ENCODE measurements at regions not wholly inside any gene's neighbourhood (a gene's known extent, or its start where the extent isn't known, plus 50 kb on each side); places are given as distances from the start of the nearest gene placed in this dataset.

DNA sequence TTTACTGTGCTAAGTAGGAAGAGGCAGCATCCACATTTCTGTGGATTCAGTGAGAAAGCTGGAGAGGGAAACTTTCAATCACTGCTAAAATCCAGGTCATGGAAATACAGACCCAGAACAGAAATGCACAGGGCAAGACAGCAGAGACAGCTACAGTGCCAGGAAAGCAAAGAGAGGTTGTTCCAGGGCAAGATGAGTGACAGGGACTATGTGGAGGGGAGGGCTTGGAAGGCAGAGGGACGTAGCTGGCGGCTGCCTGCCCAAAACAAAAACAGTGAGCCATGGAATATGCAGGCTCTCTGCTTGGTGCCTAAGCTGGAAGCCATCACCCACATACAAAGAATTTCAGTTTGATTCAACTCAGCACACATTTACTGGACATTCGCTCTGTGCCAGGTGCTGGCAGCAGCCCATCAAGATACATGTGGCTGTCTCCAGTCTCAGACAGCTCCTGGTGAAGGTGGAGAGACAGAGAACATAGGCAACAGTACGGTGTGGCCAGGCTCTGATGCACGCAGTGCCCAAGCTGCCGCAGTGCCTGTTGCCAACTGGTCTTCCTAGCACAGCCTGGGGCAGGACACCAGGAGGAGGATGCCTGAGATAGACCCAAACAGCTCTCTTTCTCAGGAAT lies 88.7 kb downstream of the AIPL1 start:
- H3K4me3 Mint-ChIP-seq: no peak overlapping the region
- TF ChIP-seq, protein P1, sequence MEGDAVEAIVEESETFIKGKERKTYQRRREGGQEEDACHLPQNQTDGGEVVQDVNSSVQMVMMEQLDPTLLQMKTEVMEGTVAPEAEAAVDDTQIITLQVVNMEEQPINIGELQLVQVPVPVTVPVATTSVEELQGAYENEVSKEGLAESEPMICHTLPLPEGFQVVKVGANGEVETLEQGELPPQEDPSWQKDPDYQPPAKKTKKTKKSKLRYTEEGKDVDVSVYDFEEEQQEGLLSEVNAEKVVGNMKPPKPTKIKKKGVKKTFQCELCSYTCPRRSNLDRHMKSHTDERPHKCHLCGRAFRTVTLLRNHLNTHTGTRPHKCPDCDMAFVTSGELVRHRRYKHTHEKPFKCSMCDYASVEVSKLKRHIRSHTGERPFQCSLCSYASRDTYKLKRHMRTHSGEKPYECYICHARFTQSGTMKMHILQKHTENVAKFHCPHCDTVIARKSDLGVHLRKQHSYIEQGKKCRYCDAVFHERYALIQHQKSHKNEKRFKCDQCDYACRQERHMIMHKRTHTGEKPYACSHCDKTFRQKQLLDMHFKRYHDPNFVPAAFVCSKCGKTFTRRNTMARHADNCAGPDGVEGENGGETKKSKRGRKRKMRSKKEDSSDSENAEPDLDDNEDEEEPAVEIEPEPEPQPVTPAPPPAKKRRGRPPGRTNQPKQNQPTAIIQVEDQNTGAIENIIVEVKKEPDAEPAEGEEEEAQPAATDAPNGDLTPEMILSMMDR (IDR thresholded peaks at IDR 0.05): no peak
- no peaks in the 10 kb centered on the region for H3K4me1 Mint-ChIP-seq (ENCODE audit: low read depth)
- Histone ChIP-seq H3K9me3 (ENCODE audit: control insufficient read depth in 1 of 2, insufficient read depth in 1 of 2, low read length in 2 of 2) (no peaks in the 10 kb centered on the region), H3K27ac (ENCODE audit: low read depth in 1 of 2, low read length in 2 of 2) (no peak overlapping the region), H3K4me1 (ENCODE audit: insufficient read depth, low read length) (no peaks in the 10 kb centered on the region), H3K36me3 (ENCODE audit: insufficient read depth, low read length) (no peaks in the 10 kb centered on the region), H3K27me3 (ENCODE audit: control insufficient read depth in 1 of 2, insufficient read depth in 2 of 2, low read length in 2 of 2) (no peaks in the 10 kb centered on the region), H3K4me3 (ENCODE audit: low read length) (no peak overlapping the region)
- no peaks in the 10 kb centered on the region for H3K36me3 Mint-ChIP-seq (ENCODE audit: low read depth)
- no peak overlapping the region for H3K27ac Mint-ChIP-seq
- intact Hi-C loops (cut with DNase I, micrococcal nuclease): no loop called here
- ATAC-seq (ENCODE audit: poor library complexity) (no peak), DNase-seq (no peak)
- POLR2A ChIA-PET: no interaction called here
- no peaks in the 10 kb centered on the region for H3K9me3 Mint-ChIP-seq
- CTCF ChIA-PET: no interaction called here
- H3K27me3 Mint-ChIP-seq: peaks cover 29% of the 10 kb centered on the region

DNA sequence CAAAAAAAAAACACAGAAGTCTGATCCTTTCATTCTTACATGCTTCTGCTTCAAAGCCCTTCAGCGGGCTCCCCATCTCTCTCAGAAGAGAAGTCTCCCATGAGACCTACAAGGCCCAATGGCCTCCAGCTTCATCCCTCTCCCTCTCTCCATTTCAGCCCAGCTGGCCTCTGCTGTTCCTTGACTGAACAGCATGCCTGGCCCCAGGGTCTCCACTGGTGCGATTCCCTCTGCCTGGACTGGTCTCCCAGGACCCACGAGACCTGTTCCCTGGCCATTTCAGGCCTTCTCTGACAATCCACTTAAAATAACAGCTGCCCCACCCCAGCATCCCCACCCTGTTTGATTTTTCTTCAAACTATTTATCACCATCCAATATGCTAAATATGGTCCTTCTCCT lies 91.2 kb downstream of the AIPL1 start:
- CTCF ChIA-PET: no interaction called here
- POLR2A ChIA-PET: no interaction called here

DNA sequence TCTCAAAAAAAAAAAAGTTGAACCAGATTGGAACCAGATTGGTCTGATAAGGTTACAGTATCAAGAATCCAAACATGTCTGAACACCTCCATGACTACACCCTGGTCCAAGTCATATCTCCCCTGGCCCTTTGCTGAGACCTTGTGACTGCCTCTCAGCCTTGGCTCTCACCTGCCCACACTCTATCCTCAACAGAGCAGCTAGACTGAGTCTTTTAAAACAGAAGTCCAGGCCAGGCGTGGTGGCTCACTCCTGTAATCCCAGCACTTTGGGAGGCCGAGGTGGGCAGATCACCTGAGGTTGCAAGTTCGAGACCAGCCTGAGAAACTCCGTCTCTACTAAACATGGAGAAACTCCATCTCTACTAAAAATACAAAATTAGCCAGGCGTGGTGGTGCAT lies 91.7 kb downstream of the AIPL1 start:
- Histone ChIP-seq H3K36me3 (ENCODE audit: insufficient read depth, low read length) (no peaks in the 10 kb centered on the region), H3K4me3 (ENCODE audit: low read length) (no peak overlapping the region), H3K9me3 (ENCODE audit: control insufficient read depth in 1 of 2, insufficient read depth in 1 of 2, low read length in 2 of 2) (no peaks in the 10 kb centered on the region), H3K27ac (ENCODE audit: low read depth in 1 of 2, low read length in 2 of 2) (no peak overlapping the region), H3K4me1 (ENCODE audit: insufficient read depth, low read length) (no peaks in the 10 kb centered on the region), H3K27me3 (ENCODE audit: control insufficient read depth in 1 of 2, insufficient read depth in 2 of 2, low read length in 2 of 2) (peaks cover 0 to 3% of the 10 kb centered on the region in 2 experiments)
- TF ChIP-seq, protein P1 (IDR thresholded peaks at IDR 0.05): no peak
- ChIA-PET CTCF (no interaction called here), POLR2A (no interaction called here)
- H3K27me3 Mint-ChIP-seq: peaks cover 25% of the 10 kb centered on the region
- ATAC-seq (ENCODE audit: poor library complexity): no peak
- no peak overlapping the region for H3K4me3 Mint-ChIP-seq
- DNase-seq: no peak
- no peak overlapping the region for H3K27ac Mint-ChIP-seq
- no peaks in the 10 kb centered on the region for H3K9me3 Mint-ChIP-seq
- H3K4me1 Mint-ChIP-seq (ENCODE audit: low read depth): no peaks in the 10 kb centered on the region
- intact Hi-C loops (cut with DNase I, micrococcal nuclease): no loop called here
- H3K36me3 Mint-ChIP-seq (ENCODE audit: low read depth): no peaks in the 10 kb centered on the region

More for the DNA sequence above, 91.2 kb downstream of the AIPL1 start:
- TF ChIP-seq, protein P1 (IDR thresholded peaks at IDR 0.05): no peak
- Histone ChIP-seq H3K27ac (ENCODE audit: low read depth in 1 of 2, low read length in 2 of 2) (no peak overlapping the region), H3K4me3 (ENCODE audit: low read length) (no peak overlapping the region), H3K27me3 (ENCODE audit: control insufficient read depth in 1 of 2, insufficient read depth in 2 of 2, low read length in 2 of 2) (peaks cover 0 to 3% of the 10 kb centered on the region in 2 experiments), H3K36me3 (ENCODE audit: insufficient read depth, low read length) (no peaks in the 10 kb centered on the region), H3K4me1 (ENCODE audit: insufficient read depth, low read length) (no peaks in the 10 kb centered on the region), H3K9me3 (ENCODE audit: control insufficient read depth in 1 of 2, insufficient read depth in 1 of 2, low read length in 2 of 2) (no peaks in the 10 kb centered on the region)
- no peak overlapping the region for H3K27ac Mint-ChIP-seq
- intact Hi-C loops (cut with DNase I, micrococcal nuclease): no loop called here
- no peak for DNase-seq
- no peaks in the 10 kb centered on the region for H3K36me3 Mint-ChIP-seq (ENCODE audit: low read depth)
- no peak overlapping the region for H3K4me3 Mint-ChIP-seq
- H3K27me3 Mint-ChIP-seq: peaks cover 30% of the 10 kb centered on the region
- H3K4me1 Mint-ChIP-seq (ENCODE audit: low read depth): no peaks in the 10 kb centered on the region
- ATAC-seq (ENCODE audit: poor library complexity): no peak
- H3K9me3 Mint-ChIP-seq: no peaks in the 10 kb centered on the region
